Inferior parietal cortex (tissue), 1 donor: ENCODE measurements at regions not wholly inside any gene's neighbourhood (a gene's known extent, or its start where the extent isn't known, plus 50 kb on each side); places are given as distances from the start of the nearest gene placed in this dataset.

Source experiments
- DNase-seq: peaks from one replicate; pipeline ENCODE4 v3.0.0-alpha.2; 2016; ENCODE audit errors: extremely low spot score

GRCh38 chr11:37527545-37527944, 929.5 kb upstream of the RAG2 start:
- DNase-seq = no peak

GRCh38 chr11:37525336-37525735, 927.3 kb upstream of the RAG2 start:
- no peak for DNase-seq

GRCh38 chr11:37519781-37520180, 921.7 kb upstream of the RAG2 start:
- no peak for DNase-seq

DNA sequence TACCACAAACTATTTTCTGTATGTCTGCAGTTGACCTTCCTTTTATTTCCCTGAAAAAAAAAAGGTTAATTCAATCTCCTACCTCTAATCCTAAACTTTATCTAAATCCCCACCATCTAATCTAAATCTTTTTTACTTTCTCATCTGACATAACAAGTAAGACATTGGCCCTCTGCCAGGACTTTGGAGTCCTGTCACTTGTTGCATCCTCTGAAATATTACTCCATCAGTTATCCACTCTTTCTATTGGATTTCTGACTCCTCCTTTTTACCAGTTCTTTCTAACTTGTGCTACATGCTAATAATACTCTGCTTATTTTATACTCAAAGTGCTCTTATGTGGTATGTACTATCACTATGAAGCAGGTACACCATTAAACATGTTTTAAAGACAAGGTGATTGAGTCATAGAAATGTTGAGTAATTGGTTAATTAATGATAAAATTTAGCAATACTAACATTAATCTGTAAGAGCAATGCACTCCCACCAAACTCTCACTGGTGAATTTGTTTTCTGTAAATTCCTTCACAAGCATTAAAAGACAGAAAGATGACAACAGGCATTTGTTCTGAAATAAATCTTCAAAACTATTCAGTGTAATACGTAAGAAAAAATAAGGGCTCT, 914.2 kb upstream of the RAG2 start:
- DNase-seq = no peak

- DNase-seq = no peak
These were observed 913.4 kb upstream of the RAG2 start for GRCh38 chr11:37511425-37511933.

DNA sequence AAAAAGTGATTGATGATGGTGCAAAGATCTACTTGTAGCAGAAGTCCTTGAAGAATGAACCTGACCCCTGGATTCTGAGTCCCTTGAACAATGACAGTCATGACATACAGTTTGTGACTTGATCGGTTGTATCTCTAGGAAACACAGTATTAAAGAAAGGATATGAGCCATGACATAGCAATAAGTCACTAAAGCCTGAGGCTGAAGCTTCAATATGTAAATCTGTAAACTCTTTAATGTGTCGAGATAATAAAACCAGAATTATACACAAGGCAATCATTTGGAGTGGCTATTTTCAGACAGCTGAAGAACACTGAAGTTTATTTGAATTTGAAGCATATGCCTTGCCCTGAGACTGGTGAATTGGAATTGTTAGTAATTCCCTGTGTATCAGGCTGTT, 911.5 kb upstream of the RAG2 start:
- no peak for DNase-seq

GRCh38 chr11:37506531-37506930, 908.5 kb upstream of the RAG2 start:
- no peak for DNase-seq

DNA sequence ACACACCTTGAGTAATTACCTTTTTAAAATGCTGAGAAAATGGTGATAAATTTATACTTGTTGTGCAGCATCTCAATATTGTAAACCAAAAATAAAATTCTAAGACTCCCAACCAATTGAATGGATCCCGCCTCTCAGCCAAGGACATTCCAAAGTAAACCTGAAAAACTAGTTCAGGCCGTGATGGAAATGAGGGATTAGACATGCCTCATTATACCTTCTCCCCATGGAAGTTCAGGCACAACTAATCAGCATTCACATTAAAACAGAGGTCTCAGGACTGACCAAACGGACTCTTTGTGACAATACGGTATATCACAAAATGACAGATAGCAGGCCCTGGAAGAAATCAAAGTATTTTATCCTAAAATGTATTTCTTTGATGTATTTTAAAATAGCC, 907.4 kb upstream of the RAG2 start:
- DNase-seq = no peak

GRCh38 chr11:37504921-37505320, 906.9 kb upstream of the RAG2 start:
- DNase-seq = no peak

DNA sequence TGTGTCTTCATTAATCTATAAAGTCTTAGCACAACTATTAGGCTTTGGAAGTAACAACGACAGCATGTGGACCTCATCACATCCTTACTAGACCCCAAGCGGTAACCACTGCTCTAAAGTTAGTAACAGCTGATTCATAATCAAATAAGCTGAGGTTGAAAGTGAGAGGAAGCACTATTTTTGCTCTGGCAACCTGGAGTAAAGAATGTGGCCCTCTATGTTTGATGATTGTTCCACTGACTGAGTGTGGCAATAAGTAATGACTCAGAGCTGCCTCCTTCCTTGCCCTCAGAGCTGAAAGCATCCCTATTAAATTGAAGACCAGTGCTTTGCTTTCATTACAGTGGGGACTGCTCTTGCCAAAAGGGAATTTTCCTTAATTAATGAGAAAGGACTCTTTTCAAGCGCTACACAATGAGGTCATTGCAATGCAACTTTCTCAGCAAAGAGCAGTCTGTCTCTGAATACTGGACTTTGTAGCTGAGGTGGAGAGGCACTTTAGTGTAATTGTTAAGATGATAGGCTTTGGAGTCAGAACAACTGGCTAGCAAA, 906.1 kb upstream of the RAG2 start:
- peak; percentile 4 for DNase-seq

DNA sequence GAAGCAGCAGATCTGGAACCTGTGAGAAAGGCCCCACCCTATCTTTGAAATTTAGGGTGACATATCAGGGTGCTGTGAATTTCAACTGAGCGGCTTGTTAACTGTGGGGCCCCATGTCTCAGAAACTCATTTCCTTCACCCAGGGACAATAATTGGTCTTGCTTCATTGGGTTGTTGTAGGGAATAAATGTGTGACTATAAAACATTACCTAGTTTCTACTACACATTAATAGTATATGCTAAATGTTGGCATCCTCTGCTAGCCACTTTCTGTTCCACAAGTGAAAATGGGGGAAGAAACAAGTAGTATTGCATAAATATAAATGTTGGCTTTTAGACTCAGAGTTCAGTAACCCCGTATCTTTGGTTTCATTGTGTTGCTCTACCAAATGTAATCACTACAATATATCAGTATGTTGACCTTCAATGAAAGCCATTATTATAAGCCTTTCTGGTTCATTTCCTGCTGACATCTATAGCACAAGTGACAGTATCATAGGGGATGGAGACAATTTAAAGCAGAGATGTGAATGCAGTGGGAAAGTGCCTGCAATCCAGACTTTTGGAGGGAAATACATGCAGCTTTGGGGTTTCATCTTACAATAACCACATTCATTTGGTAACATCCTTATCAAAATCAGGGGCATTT, 905.5 kb upstream of the RAG2 start:
- DNase-seq = no peak

DNA sequence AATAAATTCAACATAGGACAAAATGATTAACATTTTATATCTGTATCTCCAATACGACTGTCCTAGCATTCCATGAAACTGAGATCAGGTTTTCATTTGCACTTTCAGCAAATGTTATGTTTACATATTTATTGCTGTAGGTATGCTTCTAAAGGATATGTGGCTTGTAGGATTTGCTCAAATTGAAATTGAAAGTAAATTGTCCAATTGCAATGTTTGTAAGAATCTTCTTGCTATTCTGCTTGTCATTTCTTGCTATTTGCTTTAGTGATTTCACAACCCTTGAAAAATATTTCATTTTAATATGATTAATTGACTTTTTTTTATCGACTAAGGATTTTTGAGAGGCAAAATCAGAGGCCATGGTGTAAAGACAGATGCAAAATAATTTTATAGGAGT, 904.2 kb upstream of the RAG2 start:
- DNase-seq = no peak

GRCh38 chr11:37500425-37500824, 902.4 kb upstream of the RAG2 start:
- DNase-seq = no peak

GRCh38 chr11:37497326-37497725, 899.3 kb upstream of the RAG2 start:
- DNase-seq = no peak

DNA sequence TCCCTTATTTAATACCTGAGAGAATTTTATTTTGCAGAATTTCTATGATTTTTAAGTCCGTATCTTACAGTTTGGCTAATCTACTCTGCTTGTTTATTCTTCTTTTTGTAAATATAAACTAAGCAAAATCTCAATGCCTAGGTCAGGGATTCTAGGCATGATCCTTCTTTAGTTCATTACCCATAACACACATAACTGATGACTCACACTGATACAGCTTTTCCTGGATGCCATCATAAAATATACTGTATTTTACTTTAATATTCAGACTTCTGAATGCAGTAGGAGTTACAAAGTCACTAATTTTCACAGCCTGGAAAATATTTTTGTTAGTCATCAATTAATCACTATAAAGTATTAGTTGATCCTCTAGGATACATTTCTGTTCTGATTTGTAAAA, 898.2 kb upstream of the RAG2 start:
- no peak for DNase-seq

DNA sequence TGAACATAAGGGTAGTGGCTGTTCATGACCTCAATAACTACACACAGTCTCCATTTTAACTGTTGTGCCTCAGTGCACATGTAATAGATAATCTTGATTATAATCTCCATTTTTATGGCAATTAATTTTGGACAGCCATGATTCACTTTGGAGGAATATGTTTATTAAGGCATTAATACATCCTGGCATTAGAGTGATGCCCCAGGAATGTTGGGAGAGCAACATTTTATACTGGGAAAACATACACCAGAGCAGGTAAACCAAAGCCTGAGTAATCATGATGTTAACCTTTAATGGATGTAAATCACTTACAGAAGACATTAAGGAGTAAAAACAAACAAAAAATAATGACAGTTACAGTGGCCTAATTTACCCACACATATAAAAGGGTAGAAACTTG, 886.3 kb upstream of the RAG2 start:
- no peak for DNase-seq

DNA sequence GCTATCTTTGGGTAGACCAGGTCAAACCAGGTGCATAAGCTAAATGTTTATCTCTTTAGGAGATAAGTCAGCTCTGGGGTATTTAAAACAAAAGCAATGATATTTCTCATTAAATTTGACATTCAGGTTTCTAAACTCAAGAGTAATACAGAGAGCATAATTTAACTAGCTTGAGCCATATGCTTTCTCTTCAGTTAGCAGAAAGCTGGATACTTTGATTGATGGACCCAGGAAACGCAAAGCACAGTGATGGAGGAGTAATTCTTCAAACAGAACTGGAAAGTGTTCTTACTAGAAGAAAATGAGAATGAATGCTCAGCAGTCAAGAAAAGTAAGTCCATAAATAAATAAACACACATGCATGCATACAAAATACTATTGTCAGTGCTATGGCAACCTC, 885.7 kb upstream of the RAG2 start:
- DNase-seq = no peak

- no peak for DNase-seq
These were observed 876.9 kb upstream of the RAG2 start for GRCh38 chr11:37474889-37475288.

DNA sequence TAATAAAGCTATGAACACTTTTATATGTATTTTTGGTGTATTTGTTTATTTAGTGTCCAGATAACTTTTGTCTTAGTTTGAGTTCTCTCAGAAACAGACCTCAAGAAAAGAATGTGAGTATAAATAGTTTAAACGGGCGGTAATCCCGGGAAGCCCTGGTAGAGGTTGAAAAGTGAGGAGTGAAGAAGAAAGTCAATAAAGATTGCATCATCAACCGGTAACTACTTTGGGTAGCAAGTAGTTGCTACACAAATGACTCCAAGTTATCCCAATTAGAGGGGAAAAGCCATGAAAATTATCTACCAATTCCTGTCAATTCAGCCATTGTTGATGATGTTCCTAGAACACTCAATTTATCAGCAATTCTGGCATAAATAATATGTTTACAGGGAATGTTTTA, 870.3 kb upstream of the RAG2 start:
- DNase-seq = no peak

DNA sequence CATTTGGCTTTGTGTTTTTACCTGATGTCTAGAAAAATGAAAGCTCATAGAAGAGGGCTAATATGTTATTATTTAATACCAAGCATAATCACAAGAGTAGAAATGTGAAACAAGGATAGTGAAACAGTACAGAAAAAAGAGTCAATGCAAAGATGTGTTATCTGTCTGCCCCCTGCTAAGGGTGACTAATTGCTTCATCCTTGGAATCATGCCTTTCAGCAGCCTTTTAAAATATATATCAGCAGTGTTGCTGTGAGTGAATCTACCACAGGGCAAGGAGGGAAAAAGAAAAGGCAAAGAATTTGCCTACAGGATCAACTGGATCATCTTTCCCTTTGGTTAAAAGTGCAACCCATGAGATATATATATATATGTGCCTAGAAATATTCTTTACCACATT, 867.2 kb upstream of the RAG2 start:
- no peak for DNase-seq

DNA sequence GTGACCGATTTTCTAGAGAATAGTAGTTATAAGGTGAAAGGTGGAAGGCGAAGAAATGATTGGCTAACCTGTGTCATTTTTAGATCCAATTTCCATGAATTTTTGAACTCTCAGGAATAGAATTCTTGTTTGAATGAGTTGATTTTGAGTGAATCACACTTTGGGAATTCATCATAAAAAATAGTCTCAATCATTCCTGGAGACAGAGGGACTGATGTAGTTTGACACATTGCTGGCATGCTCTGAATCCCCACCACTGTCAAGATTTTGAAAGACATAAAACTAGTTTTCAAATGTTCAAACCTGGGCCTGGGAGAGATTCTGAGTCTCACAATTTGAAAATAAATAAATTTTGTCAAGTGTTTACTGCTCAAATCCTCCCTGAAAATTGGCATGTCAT, 861.4 kb upstream of the RAG2 start:
- no peak for DNase-seq

- no peak for DNase-seq
These were observed 858.7 kb upstream of the RAG2 start for GRCh38 chr11:37456746-37457145.

GRCh38 chr11:37451903-37452302, 853.9 kb upstream of the RAG2 start:
- no peak for DNase-seq

- no peak for DNase-seq
These were observed 852.6 kb upstream of the RAG2 start for GRCh38 chr11:37450613-37451012.
